GM20431 (cell line): ENCODE measurements at regions not wholly inside any gene's neighbourhood (a gene's known extent, or its start where the extent isn't known, plus 50 kb on each side); places are given as distances from the start of the nearest gene placed in this dataset.

ENCODE experiments used
- in situ Hi-C: fragments of 300-500 bp; cut with MseI, MboI; formaldehyde crosslinking; loops from one replicate; pipeline ENCODE4 v1.15.0; 2020; ENCODE audit warnings: low sequenced_read_pairs; ENCODE audit not compliant: unreplicated experiment

GRCh38 chr6:163897669-163898068 lies 483.2 kb downstream of the QKI start:
- in situ Hi-C loops: no loop called here

- in situ Hi-C loops: no loop called here
Measured at GRCh38 chr6:163897030-163897429, 482.5 kb downstream of the QKI start.

GRCh38 chr6:163895162-163895561 lies 480.6 kb downstream of the QKI start:
- in situ Hi-C loops: no loop called here

- in situ Hi-C loops: no loop called here
Measured at GRCh38 chr6:163893609-163894189, 479.2 kb downstream of the QKI start.

- in situ Hi-C loops: no loop called here
Measured at GRCh38 chr6:163892824-163893561, 478.5 kb downstream of the QKI start.

GRCh38 chr6:163889904-163890514 lies 475.5 kb downstream of the QKI start:
- in situ Hi-C loops: no loop called here

- in situ Hi-C loops: no loop called here
Measured at GRCh38 chr6:163888030-163888819, 473.7 kb downstream of the QKI start.

- in situ Hi-C loops: no loop called here
Measured at GRCh38 chr6:163886428-163886827, 471.9 kb downstream of the QKI start.

GRCh38 chr6:163883984-163884383 lies 469.5 kb downstream of the QKI start:
- in situ Hi-C loops: no loop called here

GRCh38 chr6:163878698-163879097 lies 464.2 kb downstream of the QKI start:
- in situ Hi-C loops: no loop called here

GRCh38 chr6:163877877-163878639 lies 463.5 kb downstream of the QKI start:
- in situ Hi-C loops: no loop called here

- in situ Hi-C loops: no loop called here
Measured at GRCh38 chr6:163876391-163876790, 461.9 kb downstream of the QKI start.

GRCh38 chr6:163874784-163875183 lies 460.3 kb downstream of the QKI start:
- in situ Hi-C loops: no loop called here

GRCh38 chr6:163872335-163872734 lies 457.8 kb downstream of the QKI start:
- in situ Hi-C loops: no loop called here

GRCh38 chr6:163871616-163872015 lies 457.1 kb downstream of the QKI start:
- in situ Hi-C loops: no loop called here

GRCh38 chr6:163867518-163868292 lies 453.2 kb downstream of the QKI start:
- in situ Hi-C loops: no loop called here

- in situ Hi-C loops: no loop called here
Measured at GRCh38 chr6:163866192-163866591, 451.7 kb downstream of the QKI start.

- in situ Hi-C loops: no loop called here
Measured at GRCh38 chr6:163863565-163863964, 449.0 kb downstream of the QKI start.

- in situ Hi-C loops: no loop called here
Measured at GRCh38 chr6:163862701-163863100, 448.2 kb downstream of the QKI start.
